ENCODE measurements at regions not wholly inside any gene's neighbourhood (a gene's known extent, or its start where the extent isn't known, plus 50 kb on each side); places are given as distances from the start of the nearest gene placed in this dataset.
"Not testable (repeated sequence)": the region's sequence is repeated elsewhere in the genome, so short reads cannot be mapped to it uniquely, and the experiment has no call there.

DNA sequence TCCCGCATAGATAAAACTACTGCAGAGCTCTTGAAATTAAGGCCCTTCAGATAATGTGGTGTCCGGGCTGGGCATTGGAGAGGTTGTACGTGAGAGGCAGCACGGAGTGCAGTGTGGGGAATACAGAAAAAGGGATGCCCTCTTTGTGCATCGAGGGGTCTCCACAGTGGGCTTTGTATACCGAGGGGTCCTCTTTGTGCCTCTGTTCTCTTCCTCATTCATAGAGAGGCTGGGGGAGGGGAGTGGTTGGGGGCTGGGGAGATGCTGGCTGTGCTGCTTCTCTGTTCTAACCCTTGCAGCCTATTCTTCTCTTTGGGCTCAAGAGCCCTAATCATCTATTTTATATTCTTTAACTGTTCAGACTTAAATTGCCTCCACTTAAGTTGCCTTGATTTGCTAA, 74.3 kb upstream of the NDN start:
- Histone ChIP-seq H3K36me3 (ENCODE audit: insufficient read depth) (no peaks in the 10 kb centered on the region), H3K9ac (no peak overlapping the region), H3K27ac (no peak overlapping the region), H2AFZ (ENCODE audit: low read depth) (no peak overlapping the region), H3K4me1 (ENCODE audit: low read depth, poor library complexity, severe bottlenecking) (no peaks in the 10 kb centered on the region), H3K27me3 (ENCODE audit: insufficient read depth, low read depth) (no peaks in the 10 kb centered on the region), H3K4me3 (IDR thresholded peaks at IDR 0.05; ENCODE audit: insufficient read depth, low read depth, low read length) (no peak overlapping the region), H3K4me2 (no peak overlapping the region), H4K20me1 (ENCODE audit: insufficient read depth) (no peaks in the 10 kb centered on the region), H3K79me2 (ENCODE audit: insufficient read depth, low read depth) (no peaks in the 10 kb centered on the region)
- no peak for TF ChIP-seq CTCF (conservative IDR thresholded peaks at IDR 0.05; ENCODE audit: low read depth, low read length)

GRCh38 chr15:23762026-23762425, 74.9 kb upstream of the NDN start:
- TF ChIP-seq CTCF (conservative IDR thresholded peaks at IDR 0.05; ENCODE audit: low read depth, low read length), result no peak
- no peak overlapping the region for H3K4me3 ChIP-seq (IDR thresholded peaks at IDR 0.05; ENCODE audit: insufficient read depth, low read depth, low read length)
- H3K36me3 ChIP-seq (ENCODE audit: insufficient read depth), result no peaks in the 10 kb centered on the region
- H2AFZ ChIP-seq (ENCODE audit: low read depth), result no peak overlapping the region
- H3K27me3 ChIP-seq (ENCODE audit: insufficient read depth, low read depth), result no peaks in the 10 kb centered on the region
- H3K79me2 ChIP-seq (ENCODE audit: insufficient read depth, low read depth), result no peaks in the 10 kb centered on the region
- H3K4me2 ChIP-seq, result no peak overlapping the region
- no peaks in the 10 kb centered on the region for H4K20me1 ChIP-seq (ENCODE audit: insufficient read depth)
- H3K9ac ChIP-seq, result no peak overlapping the region
- no peak overlapping the region for H3K27ac ChIP-seq
- H3K4me1 ChIP-seq (ENCODE audit: low read depth, poor library complexity, severe bottlenecking), result no peaks in the 10 kb centered on the region

DNA sequence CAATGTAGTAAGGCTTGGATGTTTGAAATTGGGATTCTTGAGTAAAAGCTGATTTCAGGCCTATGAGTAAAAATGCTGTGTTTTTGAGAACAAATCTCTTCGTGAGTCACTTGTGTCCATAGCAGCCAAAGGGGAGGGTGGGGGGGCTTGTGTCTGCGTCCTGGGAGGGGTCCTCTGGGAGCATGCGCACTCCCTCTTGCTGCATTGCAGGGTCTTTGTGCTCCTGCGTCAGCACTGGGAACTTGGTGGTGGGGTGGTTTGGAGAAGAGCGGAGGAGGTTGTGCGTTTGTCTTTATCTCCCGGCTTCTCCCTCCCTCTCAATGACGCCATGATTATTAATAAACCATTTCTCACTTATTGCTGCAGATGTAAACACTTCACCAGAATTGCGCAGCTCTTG, 75.9 kb upstream of the NDN start:
- Histone ChIP-seq H3K4me2 (no peak overlapping the region), H4K20me1 (ENCODE audit: insufficient read depth) (no peaks in the 10 kb centered on the region), H3K9ac (no peak overlapping the region), H3K27ac (no peak overlapping the region), H3K4me1 (ENCODE audit: low read depth, poor library complexity, severe bottlenecking) (no peaks in the 10 kb centered on the region), H3K79me2 (ENCODE audit: insufficient read depth, low read depth) (no peaks in the 10 kb centered on the region), H3K27me3 (ENCODE audit: insufficient read depth, low read depth) (no peaks in the 10 kb centered on the region), H3K36me3 (ENCODE audit: insufficient read depth) (no peaks in the 10 kb centered on the region), H2AFZ (ENCODE audit: low read depth) (no peak overlapping the region), H3K4me3 (IDR thresholded peaks at IDR 0.05; ENCODE audit: insufficient read depth, low read depth, low read length) (no peak overlapping the region)
- TF ChIP-seq CTCF (conservative IDR thresholded peaks at IDR 0.05; ENCODE audit: low read depth, low read length), result no peak

GRCh38 chr15:23764306-23764705, 77.2 kb upstream of the NDN start:
- H3K36me3 ChIP-seq (ENCODE audit: insufficient read depth), result no peaks in the 10 kb centered on the region
- H3K79me2 ChIP-seq (ENCODE audit: insufficient read depth, low read depth), result no peaks in the 10 kb centered on the region
- TF ChIP-seq CTCF (conservative IDR thresholded peaks at IDR 0.05; ENCODE audit: low read depth, low read length), result no peak
- no peak overlapping the region for H3K27ac ChIP-seq
- H4K20me1 ChIP-seq (ENCODE audit: insufficient read depth), result no peaks in the 10 kb centered on the region
- H3K4me3 ChIP-seq (IDR thresholded peaks at IDR 0.05; ENCODE audit: insufficient read depth, low read depth, low read length), result no peak overlapping the region
- H2AFZ ChIP-seq (ENCODE audit: low read depth), result no peak overlapping the region
- no peak overlapping the region for H3K9ac ChIP-seq
- H3K27me3 ChIP-seq (ENCODE audit: insufficient read depth, low read depth), result no peaks in the 10 kb centered on the region
- H3K4me2 ChIP-seq, result no peak overlapping the region
- no peaks in the 10 kb centered on the region for H3K4me1 ChIP-seq (ENCODE audit: low read depth, poor library complexity, severe bottlenecking)

DNA sequence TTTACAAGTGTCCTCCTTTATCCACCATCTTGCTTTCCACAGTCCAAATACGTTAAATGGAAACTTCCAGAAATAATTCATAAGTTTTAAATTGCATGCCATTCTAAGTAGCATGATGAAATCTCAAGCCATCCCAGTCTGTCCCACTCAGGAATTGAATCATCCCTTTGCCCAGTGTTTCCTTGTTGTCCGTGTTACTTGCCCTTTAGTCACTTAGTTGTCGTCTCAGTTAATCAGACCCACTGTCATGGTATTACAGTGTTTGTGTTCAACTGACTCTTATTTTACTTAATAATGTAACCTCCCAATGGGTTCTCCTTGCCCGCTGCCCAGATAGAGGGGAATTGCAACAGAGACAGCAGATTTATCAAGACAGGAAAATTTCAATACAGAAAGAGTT, 77.6 kb upstream of the NDN start:
- Histone ChIP-seq H3K79me2 (ENCODE audit: insufficient read depth, low read depth) (no peaks in the 10 kb centered on the region), H2AFZ (ENCODE audit: low read depth) (no peak overlapping the region), H3K4me2 (no peak overlapping the region), H3K4me1 (ENCODE audit: low read depth, poor library complexity, severe bottlenecking) (no peaks in the 10 kb centered on the region), H4K20me1 (ENCODE audit: insufficient read depth) (no peaks in the 10 kb centered on the region), H3K27me3 (ENCODE audit: insufficient read depth, low read depth) (no peaks in the 10 kb centered on the region), H3K4me3 (IDR thresholded peaks at IDR 0.05; ENCODE audit: insufficient read depth, low read depth, low read length) (no peak overlapping the region), H3K27ac (no peak overlapping the region), H3K36me3 (ENCODE audit: insufficient read depth) (no peaks in the 10 kb centered on the region), H3K9ac (no peak overlapping the region)
- no peak for TF ChIP-seq CTCF (conservative IDR thresholded peaks at IDR 0.05; ENCODE audit: low read depth, low read length)

DNA sequence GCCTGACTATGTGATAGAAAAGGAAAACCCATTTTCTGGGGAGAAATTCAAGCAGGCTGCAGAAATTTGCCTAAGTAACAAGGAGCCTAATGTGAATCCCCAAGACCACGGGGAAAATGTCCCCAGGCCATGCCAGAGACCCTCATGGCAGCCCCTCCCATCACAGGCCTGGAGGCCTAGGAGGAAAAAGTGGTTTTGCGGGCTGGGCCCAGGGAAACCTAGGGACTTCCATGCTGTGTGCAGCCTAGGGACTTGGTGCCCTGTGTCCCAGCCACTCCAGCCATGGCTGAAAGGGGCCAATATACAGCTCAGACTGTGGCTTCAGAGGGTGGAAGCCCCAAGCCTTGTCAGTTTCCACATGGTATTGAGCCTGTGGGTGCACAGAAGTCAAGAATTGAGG, 79.7 kb upstream of the NDN start:
- not testable (repeated sequence) for H3K79me2 ChIP-seq (ENCODE audit: insufficient read depth, low read depth); H3K4me3 ChIP-seq (IDR thresholded peaks at IDR 0.05; ENCODE audit: insufficient read depth, low read depth, low read length); H3K27ac ChIP-seq; H3K9ac ChIP-seq; H3K27me3 ChIP-seq (ENCODE audit: insufficient read depth, low read depth); H3K4me2 ChIP-seq; H3K4me1 ChIP-seq (ENCODE audit: low read depth, poor library complexity, severe bottlenecking); H2AFZ ChIP-seq (ENCODE audit: low read depth); H3K36me3 ChIP-seq (ENCODE audit: insufficient read depth); H4K20me1 ChIP-seq (ENCODE audit: insufficient read depth)

Data from KMS-11 (cell line).